Right lobe of liver (tissue), 4 donors: ENCODE measurements at regions not wholly inside any gene's neighbourhood (a gene's known extent, or its start where the extent isn't known, plus 50 kb on each side); places are given as distances from the start of the nearest gene placed in this dataset.

Experiments used
- POLR2A ChIP-seq: fragments of 450-650 bp; IDR thresholded peaks from one replicate; pipeline ENCODE4 v1.6.1; 2017; ENCODE audit warnings: antibody characterized with exemption, mild to moderate bottlenecking
- TF ChIP-seq, protein P1 (sequence below), 4 donors: fragments of 200-600 bp in 3 of 4; fragments of 450-650 bp in 1 of 4; IDR thresholded peaks; one replicate each; pipeline versions ENCODE4 v1.5.1 to v1.8.0; 2016 to 2022; ENCODE audit warnings: antibody characterized with exemption in 4 of 4, mild to moderate bottlenecking in 2 of 4
- donor health status: DM: no; HTN: no; CAD: no.
- donor health status: DM: no; HTN: no; CAD: no.
- donor health status: DM: no; HTN: yes; CAD: no.

- TF ChIP-seq POLR2A = no peak
- TF ChIP-seq, protein P1, sequence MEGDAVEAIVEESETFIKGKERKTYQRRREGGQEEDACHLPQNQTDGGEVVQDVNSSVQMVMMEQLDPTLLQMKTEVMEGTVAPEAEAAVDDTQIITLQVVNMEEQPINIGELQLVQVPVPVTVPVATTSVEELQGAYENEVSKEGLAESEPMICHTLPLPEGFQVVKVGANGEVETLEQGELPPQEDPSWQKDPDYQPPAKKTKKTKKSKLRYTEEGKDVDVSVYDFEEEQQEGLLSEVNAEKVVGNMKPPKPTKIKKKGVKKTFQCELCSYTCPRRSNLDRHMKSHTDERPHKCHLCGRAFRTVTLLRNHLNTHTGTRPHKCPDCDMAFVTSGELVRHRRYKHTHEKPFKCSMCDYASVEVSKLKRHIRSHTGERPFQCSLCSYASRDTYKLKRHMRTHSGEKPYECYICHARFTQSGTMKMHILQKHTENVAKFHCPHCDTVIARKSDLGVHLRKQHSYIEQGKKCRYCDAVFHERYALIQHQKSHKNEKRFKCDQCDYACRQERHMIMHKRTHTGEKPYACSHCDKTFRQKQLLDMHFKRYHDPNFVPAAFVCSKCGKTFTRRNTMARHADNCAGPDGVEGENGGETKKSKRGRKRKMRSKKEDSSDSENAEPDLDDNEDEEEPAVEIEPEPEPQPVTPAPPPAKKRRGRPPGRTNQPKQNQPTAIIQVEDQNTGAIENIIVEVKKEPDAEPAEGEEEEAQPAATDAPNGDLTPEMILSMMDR (IDR thresholded peaks at IDR 0.05) = no peak
Observed at GRCh38 chr16:7093511-7093910, 239.1 kb upstream of the RBFOX1 start.
